ENCODE measurements at regions not wholly inside any gene's neighbourhood (a gene's known extent, or its start where the extent isn't known, plus 50 kb on each side); places are given as distances from the start of the nearest gene placed in this dataset.

DNA sequence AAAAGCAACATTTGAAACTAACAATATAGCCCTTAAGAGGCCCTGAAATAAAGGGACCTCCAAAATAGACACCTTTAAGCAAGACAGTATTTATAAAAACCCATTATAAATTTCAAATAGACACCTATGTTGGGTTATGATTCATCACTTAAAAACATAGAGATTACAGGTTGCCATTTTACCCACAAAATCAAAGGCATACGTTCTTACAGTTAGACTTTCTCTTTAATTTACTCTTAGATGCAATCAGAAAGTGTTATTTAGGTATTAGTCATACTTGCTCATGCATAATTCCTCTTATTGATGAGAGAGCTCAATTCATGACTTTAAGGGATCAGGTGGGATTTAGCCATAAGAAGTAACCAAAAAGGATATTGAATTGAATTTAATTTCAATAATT lies 51.5 kb upstream of the TMEM200A start:
- DNase-seq: no peak

DNA sequence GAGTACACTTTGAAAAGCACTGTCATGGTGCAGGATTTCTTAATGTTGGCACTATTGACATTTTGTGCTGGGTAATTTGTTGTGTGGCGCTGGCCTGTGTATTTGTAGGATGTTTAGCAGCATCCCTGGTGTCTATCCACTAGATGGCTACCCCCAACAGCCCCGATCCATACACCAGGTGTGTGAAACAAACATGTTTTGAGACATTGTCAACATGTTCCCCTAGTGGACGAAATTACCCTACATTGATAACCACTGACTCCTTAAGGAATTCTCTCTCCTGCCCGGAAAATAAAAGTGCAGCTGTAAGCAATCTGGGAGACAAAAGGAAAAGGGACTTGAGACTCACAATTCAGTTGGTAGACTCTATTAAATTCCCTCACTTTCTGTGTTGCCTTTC lies 52.6 kb upstream of the TMEM200A start:
- DNase-seq: no peak

DNA sequence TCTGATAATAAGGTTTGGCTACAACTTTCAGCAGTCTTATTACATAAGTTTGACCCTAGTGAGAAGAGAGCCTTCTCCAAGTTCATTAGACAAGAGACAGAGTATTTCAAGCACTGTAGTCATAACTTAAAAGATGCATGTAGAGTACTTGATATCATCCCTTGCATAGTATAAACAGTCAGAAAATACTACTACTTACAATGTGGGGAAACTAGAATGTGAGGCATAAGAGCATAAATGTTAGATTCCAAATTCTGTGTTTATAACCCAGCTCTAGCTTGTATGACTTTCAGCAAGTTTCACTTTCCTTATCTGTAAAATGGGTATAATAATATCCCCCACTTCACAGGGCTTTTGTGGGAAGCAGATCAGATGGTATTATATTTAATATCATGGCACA lies 56.8 kb upstream of the TMEM200A start:
- DNase-seq: no peak

DNA sequence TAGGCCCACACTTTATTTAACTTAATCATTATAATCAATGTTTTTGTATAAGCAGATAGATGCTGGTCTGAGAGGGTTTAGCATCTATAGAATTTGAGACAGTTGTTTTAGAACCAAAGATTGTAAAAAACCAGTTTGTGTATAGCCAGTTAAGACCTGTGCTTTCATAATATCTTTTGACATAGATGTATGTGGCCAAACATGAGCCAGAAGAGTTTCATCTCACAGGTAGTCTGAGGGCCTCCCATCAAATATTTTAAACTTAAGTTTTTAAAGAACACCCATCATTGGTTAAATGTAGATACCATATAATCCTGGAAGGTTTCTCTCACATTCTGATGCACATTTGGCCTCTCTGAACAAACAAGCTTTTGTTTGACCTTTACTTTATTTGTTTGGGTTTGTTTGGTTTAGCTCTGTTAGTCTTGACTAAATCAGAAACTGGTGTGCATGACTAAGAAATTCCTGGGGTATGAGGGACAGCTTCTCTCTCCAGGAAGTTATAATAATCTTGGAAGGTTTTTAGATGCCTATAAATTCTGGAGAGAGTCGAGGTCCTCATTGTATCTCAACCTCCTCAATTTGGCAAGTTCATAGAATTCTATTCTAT lies 58.0 kb upstream of the TMEM200A start:
- no peak for DNase-seq

DNA sequence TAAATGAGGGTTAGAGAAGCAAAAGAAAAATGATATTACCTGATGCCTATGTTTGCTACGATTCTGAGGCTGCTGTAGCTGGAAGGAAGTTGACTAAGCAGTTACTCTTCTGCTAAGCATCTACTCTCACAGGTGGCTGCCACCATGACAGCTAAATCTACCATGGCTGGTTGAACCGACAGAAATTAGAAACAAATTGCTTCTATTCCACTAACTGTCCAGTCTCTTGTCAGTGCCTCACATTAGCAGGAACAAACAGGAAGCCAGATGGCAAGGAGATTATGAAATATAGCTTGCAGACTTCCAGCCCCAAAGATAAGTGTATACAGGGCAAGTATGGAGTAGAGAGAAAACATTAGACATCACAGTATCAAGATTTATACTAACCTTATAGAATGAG lies 59.4 kb upstream of the TMEM200A start:
- DNase-seq: peak in 1 of 3 experiments; percentile 4

DNA sequence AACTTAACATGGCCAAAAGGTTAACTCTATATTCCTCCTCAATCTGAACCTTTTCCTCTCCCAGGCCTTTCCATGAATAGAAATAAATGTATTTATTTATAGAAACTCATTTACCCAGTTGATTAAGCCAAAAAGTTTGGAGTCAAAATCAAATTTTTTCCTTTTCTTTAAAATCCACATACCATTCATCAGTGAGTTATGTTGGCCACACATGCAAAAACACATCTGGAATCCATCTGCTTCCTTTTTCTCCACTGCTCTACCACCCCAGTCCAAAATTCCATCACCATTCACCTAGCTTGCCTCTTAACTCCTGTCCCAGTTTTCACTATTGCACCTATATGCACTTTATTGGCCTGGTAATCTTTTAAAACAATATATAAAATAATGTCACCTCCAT lies 62.4 kb upstream of the TMEM200A start:
- no peak for DNase-seq

DNA sequence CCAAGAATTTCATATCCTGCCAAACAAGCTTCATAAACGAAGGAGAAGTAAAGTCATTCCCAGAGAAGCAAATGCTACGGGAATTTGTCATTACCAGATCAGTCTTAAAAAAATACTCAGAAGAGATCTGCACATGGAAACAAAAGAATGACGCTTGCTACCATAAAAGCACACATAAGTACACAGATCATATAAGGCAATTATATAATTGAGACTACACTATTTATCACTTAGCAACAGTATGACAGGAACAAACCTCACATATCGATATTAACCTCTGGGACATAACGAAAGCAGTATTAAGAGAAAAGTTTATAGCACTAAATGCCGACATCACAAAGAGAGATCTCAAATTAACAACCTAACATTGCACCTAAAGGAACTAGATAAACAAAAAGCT lies 67.6 kb upstream of the TMEM200A start:
- DNase-seq: peak in 1 of 3 experiments; percentile 10

DNA sequence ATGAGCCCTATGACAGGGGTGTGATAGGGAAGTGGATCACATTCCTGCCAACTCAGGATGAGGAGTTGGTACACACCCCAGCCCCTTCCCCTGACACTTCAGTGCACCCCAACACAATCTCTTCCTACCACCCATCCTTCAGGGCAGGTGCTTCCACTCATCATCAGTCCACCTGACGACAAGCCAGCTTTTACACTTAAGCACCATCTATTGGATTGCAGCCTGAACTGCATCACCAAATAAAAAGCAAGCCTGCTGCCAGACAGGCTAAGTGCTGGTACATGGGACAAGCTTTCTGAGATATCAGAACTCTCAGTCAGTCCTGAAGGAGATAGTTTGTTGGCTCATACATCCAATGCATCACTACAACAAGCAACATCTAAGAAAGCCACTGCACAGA lies 69.0 kb upstream of the TMEM200A start:
- DNase-seq: no peak

DNA sequence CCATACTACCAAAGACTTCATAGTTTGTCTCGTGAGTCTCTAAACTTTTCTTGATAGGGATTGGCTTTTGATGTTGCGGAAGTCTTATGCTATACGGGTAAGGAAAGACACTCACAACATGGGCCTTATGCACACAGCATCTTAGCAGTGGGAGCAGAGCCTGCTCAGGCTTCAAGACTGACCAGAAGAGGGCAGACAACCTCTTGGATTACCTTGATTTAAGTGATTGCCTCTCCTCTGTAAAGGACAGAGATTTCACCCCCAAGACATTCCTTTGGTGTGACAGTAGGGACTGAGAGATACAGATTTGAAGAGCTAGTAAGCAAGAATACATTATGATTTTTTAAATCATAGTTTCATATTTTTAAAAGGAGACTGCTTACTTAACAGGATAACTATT lies 71.0 kb upstream of the SAMD3 start:
- DNase-seq: peak in 2 of 3 experiments; percentile 13 to 55

DNA sequence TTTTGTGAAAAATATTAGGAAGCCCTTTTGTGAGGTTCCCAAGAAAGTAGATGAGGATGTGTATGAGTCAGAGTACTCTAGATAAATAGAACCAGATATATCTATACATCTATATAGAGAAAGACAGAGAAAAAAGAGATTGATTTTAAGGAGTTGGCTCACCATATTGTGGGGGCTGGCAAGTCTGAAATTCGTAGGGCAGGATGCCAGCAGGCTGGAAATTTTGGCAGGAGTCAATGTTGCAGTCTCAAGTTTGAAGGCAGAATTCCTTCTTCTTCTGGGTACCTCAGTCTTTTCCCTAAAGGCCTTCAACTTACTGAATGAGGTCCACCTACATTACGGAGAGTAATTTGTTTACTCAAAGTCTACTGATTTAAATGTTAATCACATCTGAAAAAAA lies 65.3 kb upstream of the SAMD3 start:
- DNase-seq: no peak

DNA sequence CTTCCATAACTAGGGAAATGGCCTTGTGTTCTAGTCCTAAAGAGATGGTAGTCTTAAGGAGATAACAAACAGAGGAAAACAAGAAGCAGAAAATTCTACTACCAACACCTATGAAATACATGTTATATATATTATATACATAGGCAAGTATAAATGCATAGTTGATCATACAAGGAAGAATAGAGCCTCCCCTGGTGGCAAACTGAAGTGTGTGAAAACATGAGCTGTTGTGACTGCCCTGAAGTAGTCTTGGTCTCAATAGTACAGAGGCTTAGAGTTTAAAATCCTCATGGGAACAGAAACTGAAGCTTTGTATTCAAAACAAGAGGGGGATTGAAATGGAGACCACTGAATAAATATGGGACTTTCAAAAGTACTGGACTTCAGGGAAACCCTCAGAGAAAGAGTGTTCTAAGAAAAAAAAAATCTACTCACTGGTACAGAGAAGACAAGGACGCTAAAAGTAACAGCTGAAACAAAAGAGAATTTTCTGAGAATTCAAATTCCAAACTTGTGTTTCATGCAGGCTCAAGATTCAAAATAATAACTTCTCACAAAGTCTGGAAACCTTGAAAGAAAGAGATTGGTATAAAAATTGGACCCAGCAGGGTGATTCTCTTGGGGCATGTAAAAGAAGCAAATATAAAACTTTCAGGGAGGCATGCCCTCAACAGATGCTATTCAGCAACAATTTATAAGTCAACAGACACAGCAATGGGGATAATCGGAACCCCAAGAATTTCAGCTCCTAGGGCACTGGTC lies 59.7 kb upstream of the SAMD3 start:
- peak in 1 of 3 experiments; percentile 3 for DNase-seq

DNA sequence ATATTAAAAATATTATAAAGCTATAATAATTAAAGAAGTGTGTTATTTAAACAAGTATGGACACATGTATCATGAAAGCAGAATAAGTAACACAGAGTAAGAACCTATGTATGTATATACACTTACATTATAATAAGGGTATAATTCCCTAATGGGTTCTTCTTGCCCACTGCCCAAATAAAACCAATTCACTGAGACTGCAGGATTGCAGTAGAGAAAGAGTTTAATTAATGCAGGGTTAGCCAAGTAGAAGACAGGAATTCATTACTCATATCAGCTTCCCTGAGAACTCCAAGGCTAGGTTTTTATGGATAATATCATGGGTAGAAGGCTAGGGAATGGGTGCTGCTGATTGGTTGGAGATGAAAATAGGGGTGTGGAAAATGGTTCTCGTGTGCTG lies 53.8 kb upstream of the SAMD3 start:
- no peak for DNase-seq

DNA sequence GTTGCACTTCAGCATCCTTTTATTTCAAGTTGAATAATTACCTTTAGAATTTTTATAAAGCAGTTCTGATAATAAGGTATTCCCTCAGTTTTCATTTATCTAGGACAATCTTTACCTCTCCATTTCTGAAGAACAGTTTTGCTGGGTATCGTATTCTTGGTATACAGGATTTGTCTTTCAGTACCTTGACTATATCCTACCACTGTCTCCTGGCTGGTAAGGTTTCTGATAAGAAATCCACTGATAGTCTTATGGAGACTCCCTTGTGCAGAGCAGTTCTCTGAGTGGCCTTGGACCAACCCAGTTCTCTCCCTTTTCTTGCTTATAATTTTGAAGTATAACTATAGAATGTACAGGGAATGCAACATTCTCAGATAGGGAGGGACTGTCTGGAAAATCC lies 51.3 kb upstream of the SAMD3 start:
- DNase-seq: no peak
